NCI-H226 (cell line): ENCODE measurements at regions not wholly inside any gene's neighbourhood (a gene's known extent, or its start where the extent isn't known, plus 50 kb on each side); places are given as distances from the start of the nearest gene placed in this dataset.

Experiments
- DNase-seq: peaks from one replicate; pipeline ENCODE4 v3.0.0-alpha.2; 2015

DNA sequence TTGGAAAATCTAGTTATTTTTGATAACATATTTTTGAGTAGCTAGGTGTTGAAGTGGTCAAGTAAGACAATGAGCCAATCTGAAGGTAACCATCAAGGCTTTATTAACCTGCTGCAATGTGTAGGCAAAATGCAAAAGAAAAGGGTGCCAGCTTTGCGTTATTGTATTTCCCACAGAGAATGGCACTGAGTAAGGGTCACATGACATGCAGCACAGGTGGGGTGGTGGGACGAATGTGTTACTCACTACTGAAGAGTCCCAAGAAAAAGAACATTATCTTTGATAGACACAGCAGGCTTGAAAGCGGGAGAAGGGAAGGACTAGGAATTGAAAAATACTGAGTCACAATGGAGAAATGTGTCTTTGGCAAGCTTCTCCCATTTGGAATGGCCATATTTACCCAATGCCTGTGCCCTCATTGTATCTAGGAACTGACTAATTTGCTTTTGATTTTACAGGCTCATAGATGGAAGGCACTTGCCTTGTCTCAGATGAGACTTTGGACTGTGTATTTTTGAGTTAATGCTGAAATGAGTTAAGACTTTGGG is 898.6 kb upstream of the POT1 start:
- DNase-seq = no peak

DNA sequence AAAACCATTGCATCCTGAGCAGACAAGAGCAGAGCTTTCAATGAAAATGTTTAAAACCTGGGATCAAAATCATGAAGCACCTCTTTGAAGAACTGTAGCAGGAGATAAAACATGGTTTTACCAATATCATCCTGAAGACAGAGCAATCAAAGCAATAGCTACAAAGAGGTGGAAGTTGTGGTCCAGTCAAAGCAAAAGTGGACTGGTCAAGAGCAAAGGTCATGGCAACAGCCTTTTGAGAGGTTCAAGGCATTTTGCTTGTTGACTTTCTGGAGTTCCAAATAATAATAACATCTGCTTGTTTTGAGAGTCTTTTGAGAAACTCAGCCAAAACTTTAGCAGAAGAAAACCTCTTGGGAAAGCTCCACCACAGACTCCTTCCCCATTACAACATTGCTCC is 893.9 kb upstream of the POT1 start:
- DNase-seq = no peak

DNA sequence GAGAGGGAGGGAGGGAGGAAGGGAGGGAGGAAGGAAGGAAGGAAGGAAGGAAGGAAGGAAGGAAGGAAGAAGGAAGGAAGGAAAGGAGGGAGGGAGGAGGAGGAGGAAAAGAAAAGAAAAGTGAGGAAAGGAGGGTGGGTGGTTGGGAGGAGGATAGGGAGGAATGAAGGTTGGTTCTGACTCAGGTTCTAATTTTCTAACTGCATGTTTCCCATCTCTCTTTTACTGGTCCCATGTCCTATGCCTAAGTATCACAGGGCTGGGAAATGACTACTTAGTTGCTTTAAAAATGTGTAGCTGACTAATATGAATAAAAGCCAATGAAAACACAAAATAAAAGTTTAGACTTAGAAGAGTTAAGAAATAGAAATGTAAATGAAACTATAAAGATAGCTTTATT is 890.9 kb upstream of the POT1 start:
- DNase-seq = no peak

DNA sequence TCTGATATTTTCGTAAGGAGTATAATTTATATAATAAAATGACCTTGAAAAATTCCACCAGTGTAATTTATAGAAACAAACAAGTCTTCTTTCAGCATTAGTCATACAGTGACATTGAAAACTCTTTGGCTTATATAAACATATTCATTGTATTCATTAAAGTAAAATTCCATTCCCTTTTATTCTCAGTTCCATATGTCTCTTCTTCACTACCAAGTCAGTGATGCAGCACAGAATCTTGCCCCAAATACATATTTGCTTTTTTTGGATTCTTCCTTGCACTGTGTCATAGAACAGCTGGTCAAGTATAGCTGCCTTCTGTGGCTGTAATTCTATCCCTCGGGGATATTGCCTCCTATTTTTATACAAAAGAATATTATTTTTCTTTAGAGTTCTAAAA is 884.5 kb upstream of the POT1 start:
- DNase-seq = no peak

DNA sequence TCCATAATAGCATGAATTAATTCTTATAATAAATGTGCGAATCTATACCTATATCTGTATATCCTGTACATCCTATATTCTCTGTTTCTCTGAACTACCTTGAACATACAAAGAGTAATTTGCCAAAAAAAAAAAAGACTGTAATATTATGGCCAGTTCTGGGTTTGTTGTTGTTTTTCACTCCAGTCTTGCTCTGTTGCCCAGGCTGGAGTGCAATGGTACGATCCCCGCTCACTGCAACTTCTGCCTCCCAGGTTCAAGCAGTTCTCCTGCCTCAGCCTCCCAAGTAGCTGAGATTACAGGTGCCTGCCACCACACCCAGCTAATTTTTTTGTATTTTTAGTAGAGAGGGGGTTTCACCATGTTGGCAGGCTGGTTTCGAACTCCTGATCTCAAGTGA is 876.9 kb upstream of the POT1 start:
- peak; percentile 9 for DNase-seq

DNA sequence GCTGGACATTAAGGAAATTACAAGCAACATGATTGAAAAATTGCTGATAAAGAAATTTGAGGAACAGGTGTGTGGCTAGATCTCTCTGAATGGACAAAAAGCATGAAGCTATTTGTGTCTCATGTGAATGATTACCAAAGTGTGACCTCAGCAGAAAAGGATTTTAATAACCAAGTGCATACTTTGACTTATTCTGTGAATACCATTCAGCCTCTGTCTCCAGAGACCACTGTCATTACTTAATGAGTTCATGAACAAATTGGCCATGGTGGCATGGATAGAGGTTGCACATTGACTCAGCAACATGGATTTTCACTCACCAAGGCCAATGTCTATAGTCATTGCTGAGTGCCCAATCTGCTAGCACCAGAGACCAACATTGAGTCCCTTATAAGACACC is 874.6 kb upstream of the POT1 start:
- no peak for DNase-seq

DNA sequence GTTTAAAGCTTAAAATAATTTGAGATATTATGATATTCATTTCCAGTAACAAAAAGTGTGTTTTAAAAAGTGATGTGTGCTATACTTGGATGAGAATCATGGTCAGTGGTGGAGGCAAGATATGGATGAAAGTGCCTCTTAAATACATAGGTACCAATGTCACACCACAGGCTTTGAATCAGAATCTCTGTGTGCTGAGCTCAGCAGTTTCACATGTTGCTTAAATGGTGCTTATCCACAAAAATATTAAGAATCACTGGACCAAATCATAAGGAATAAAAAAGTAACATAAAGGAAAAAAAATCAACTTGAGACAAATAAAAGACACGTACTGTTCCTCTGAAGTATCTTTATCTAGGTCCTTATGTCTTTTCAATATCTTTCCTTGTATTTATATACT is 850.5 kb upstream of the POT1 start:
- DNase-seq = no peak

DNA sequence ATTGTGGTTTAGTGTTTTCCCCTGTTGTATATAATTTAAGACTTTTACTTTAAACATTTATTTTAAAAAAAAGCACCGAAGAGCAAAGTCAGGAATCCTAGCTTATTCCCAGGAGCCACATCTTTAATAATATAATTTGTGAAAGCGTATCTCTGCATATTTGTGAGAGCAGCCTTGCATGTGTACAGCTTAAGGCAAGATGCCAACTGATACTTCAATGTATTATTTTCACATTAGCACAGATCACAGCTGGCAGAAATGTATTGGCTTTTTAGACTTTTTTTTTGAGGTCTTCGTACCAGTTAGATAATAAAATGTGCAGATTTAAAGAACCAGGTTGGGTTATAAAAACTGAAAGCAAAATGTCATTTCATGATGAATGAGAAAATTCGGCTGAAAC is 845.7 kb upstream of the POT1 start:
- no peak for DNase-seq

DNA sequence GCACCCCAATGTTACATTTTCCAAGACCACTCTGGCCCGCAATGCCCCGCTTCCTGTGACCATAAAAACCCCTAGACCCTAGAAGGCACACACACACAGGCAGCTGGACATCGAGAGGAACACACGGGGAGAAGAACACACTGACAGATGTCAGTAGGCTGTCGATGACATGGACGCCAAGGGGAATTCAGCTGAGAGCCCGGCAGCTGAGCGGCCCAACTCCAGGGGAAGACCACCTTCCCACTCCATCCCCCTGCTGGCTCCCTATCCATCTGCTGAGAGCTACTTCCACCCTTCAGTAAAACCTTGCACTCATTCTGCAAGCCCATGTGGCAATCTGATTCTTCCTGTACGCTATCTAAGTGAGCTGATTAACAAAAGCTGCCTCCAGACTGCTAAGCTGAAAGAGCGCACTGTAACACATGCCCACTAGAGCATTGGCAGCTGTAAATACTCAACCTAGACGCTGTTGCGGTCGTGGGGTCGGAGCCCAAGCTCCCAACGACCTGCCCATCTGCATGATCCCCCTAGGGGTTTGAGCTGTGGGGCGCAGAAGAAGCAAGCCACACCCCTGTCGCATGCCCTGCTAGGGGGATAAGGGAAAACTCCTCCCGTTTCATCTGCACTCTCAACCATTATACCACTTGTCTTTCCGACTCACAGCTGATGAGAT is 843.6 kb upstream of the POT1 start:
- DNase-seq = no peak

DNA sequence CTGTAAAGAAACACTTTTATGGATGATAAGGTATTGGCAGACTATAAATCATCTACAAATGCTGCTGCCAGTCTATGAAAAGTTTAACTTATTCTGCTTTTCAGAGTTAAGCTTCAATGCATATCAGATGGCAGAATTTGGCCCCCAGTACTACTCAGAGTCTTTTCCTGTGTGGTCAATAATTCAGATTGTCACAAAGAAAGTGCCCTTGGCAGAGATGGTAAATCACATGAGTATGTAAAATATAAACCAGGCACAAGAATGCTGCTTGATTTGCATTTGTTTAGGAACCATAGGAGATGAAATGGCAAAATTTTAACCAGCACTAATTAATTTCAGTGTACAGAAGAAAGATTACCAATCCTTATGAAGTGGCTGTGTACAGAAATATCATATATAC is 818.3 kb upstream of the POT1 start:
- no peak for DNase-seq

DNA sequence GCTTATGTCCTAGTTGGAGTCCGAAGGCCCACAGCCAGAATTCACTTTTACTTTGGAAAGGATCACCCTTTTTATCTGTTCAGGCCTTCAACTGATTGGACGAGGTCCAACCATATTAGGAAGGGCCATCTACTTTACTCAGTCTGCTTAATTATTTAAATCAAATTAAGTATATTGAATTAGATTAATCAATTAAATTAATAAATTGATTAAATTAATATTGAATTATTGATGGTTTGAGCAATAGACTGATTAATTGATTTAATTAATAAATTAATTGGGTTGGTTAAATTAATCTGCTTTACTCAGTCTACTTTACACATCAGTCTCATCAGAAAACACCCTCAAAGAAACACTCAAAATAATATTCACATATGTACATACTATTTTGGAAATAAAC is 816.9 kb upstream of the POT1 start:
- DNase-seq = no peak

DNA sequence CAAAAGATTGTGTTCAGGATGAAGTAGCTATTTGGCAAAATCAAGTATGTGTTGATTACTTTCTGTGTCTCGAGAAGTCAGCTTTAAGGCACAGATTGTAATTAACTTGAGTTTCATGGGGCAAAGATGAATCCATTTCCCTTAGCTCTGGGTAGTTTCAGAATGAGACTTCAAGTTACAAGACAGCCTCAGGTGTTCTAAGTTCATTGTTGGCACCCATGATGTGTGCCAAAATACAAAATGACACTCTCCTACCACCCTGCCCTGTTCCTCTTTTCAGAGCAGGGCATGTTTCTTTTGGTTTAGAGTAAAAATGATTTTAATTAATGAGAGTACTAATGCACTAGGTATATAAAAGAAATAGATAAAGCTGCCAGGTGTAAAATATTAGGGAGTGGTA is 797.6 kb upstream of the POT1 start:
- DNase-seq = no peak

DNA sequence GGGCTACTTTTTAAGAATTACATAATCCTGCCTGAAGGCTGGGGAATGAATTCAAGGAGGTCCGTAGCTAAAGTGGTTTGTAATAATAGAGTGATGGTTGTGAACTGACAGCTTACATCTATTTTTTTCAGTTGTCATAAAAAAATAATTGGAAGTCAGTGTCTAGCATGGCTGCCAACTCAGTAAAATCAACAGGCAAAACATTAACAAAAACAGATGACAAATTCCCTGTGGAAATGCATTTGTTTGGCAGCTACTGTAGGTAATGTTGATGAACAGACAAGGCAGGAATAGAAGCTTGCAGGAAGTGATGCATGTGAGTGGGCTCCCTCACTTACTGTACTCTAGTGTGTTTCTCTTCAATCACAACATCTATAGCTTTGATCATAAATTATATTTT is 766.0 kb upstream of the POT1 start:
- DNase-seq = no peak

DNA sequence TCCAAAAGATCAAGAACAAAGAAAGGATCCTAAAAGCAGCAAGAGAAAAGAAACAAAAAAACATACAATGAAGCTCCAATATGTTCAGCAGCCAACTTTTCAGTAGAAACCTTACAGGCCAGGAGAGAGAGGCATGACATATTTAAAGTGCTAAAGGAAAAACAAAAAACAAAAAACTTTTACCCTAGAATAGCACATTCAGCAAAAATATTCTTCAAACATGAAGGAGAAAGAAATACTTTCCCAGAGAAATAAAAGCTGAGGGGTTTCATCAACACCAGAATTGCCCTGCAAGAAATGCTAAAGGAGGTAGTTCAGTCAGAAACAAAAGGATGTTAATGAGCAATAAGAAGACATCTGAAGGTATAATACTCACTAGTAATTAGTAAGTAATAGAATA is 753.5 kb upstream of the POT1 start:
- DNase-seq = no peak

DNA sequence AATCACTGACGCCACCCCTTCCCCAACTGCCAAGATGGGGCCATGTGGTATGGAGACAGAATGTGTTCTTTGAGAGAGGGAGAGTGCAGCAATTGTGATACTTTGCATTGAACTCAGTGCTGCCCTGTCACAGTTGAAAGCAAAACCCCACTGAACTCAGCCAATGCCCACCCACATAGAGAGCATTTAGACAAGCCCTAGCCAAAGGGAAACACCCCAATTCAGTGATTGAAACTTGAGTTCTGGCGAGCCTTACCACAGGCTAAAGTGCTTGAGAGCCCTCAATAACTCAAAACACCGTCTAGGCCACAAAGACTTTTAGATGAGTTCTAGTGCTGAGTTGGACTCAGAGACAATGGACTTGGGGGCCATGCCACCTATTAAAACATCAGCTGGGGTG is 751.9 kb upstream of the POT1 start:
- DNase-seq = no peak

DNA sequence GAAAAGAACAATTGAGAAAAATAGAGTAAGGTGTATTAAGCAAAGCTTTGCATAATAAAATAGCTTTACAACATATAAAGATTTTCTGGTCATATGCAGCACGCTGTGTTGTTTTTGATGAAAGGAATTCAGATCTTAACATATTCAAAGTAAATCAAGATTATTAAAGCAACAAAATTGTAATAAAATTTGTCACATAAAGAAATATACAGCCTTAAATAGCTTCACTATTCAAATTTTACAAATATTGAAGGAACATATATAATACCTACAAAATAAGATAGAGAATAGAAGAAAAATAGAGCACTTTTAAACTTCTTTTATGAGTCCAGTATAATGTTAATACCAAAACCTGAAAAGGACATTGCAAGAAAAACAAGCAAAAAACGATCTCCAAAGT is 749.1 kb upstream of the POT1 start:
- DNase-seq = no peak

DNA sequence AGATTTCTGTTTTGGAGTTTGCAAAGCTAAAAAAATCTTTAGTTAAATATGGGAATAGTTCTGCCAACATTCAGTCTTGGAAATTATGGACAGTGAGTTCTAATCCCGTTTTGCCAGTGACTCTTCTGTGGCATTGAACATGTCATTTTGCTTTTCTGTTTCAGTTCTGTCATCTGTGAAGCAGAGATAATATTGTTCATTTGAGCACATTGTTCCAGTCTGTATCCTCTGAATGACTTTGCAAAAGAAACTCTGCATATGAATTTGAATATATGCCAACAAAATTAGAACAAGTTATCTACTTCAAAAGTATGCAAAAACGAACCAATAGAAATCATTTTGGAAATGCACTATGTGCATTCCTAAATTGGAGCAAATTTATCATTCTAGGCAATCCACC is 746.0 kb upstream of the POT1 start:
- no peak for DNase-seq

DNA sequence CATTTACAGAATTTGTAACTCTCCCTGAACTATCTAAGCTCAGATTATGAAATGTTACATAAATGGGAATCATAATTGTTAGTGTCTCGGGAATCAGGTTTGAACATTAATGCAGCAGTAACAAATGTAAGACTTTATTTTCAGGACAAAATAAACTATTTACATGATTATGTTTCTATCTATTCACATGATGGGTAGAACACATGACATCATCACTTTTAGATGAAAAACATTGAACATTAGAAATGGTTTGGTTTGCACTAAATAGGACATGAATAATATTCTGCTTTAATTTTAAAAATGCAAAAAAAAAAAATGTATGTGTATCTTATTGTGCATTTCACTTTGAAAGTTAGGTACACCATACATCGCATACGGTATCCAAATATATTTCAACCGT is 745.5 kb upstream of the POT1 start:
- DNase-seq = no peak

DNA sequence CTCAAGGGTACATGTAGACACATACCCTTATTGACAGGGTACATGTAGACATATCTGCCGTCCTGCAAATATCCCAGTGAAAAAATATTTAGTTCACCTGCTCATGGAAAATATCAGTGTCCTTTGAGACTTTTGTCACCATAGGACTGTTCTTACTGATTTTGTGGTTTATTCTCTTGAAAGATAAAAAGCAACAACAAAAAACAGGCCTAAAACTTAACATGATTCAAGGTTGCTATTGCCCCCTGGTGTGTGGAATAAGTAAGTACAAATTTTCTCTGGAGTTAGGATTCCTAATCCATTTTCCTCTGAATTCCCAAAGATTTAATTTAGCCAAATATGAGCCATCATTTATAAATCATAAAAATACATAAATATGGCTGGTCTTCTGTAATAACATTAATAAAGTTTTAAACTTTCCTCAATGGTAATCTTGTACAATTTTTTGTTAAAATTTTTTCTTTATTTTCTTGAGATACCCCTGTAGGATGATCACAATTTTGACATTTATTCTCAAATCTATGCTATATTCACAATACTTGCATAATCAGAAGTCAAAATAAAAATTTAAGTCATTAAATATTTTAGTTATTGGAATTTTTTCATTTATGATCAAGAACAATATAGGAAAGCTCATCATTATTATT is 741.4 kb upstream of the POT1 start:
- DNase-seq = no peak

DNA sequence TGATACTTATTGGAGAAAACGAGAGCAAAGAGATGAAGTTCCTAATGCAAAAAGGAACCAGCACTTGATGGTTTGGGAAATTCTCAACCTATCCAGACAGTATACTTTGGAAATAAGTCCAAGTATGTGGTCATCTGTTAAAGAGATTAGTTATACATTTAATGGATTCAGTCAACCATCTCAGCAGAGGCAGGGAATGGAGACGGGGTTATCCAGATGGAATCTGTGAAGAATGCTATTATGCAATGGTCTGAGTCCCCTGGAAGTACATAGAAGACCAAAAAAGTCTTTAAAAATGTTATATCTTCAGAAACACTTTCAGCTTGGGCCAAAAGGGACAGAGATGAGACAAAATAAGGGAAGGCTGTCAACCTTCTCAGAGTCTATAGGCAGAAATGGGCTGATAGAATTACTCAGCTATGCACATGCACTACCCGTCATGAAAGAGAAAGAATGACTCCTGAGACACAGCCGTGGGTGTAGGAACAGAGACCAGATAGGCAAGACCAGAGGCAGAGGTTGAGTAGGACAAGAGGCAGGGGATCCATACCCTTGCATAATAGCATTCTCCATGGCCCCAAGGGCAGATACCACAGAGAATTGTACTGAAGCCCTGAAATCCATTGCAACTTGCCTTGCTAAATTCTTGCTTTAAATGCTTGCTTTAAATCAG is 738.8 kb upstream of the POT1 start:
- no peak for DNase-seq

DNA sequence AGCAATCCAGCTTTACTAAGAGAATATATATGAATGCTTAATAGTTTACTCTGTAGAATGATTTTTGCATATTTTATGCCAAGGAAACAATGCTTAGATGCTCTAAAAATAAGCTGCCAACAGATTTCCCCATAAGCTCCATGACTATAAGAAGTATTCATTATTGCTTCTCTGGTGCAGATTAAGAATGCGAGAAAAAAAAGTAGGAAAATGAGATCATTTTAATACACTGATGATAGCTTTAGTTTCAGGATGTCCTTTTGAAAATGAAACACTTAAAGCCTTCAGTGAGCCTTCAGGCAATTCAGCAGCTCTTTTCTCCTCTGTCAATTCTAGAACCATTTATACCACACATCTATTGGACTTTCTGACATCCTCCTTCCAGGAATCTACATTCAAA is 735.0 kb upstream of the POT1 start:
- DNase-seq = no peak

DNA sequence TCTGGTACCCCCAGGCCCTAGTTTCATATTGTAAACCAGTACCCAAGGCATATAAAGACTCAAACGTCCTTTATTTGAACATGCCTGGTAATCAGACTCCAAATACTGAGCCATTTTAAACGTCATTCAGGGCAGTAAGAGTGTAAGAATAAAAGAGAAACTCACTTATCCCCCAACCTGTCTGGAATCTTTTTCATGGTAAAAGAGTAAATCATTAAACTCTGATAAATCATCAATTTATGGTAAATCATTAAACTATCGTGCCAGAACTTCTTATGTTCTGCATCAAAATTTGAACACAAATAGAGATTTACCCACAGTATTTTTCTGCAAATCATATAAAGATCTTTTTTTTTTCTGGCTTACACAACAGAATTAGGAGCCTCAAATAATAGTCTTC is 734.3 kb upstream of the POT1 start:
- DNase-seq = no peak

DNA sequence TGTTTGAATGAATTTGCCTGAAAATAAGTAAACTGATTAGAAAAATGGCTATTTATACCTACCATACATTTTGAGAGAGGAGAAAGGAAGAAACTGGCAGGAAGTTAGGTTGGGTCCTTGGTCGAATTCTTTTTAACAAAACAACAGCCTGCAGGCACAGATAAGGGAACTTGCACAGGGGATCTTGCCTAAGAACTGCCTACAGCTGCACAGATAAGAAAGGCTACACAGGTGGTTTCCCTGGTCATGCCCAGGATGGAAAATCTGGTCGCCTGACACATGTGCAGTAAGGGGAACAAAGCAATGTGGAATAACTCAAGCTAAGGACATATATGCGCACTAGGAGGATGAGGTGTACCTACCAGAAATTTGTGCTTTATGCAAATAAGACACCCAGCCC is 732.1 kb upstream of the POT1 start:
- no peak for DNase-seq

DNA sequence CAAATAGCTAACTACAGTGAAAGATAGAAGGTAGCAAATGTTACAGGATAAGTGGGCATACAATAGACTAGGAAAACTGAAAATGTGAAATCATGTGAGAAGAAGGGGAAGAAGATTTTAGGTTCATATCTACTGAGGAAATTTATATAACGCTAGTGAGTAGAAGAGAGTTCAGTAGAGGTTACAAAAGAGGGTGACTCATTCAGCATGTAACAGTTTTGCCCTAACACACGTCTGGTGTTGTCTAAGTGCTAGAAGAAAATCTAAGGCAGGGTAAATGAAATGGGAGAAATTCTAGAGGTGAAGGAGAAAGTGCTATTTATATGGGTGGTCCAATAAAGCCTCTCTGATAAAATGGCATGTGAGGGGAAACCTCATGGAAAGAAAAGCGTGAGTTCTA is 731.4 kb upstream of the POT1 start:
- DNase-seq = no peak

DNA sequence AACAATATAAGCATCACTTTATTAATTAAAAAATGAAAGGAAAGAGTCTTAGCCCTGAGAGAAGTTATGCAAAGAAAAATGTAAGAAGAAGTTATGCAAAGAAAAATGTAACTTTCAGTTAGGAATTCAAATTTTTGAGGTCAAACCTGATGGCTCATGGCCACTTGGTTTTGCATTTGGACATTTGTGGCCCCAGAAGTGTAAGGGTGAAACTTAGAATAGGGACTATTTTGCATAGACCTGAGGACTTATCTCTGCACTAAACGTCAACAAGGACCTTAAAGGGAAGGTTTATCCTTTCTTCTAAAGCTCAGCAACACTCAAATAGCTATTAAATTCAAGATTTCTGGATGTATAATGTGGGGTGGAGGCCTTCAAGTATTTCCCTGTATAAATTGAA is 724.5 kb upstream of the POT1 start:
- DNase-seq = no peak
